RWPE2 (cell line): ENCODE measurements at regions not wholly inside any gene's neighbourhood (a gene's known extent, or its start where the extent isn't known, plus 50 kb on each side); places are given as distances from the start of the nearest gene placed in this dataset.
A peak's percentile ranks its signal among the peaks of the same experiment; 100 is the strongest.

Experiments used
- ATAC-seq: fragments of 200-7000 bp; cut with Tn5 transposase; 3 replicates; pipeline ENCODE4 v1.9.1; 2021; ENCODE audit warnings: low read depth
- DNase-seq: peaks from one replicate; pipeline ENCODE4 v3.0.0-alpha.2; 2020; ENCODE audit warnings: low spot score
- H3K27ac ChIP-seq: fragments of 450-650 bp; 2 replicates; pipeline ENCODE4 v1.5.1; 2017; ENCODE audit warnings: mild to moderate bottlenecking; ENCODE audit not compliant: poor library complexity, severe bottlenecking
- H3K27me3 ChIP-seq: fragments of 250-450 bp; sonication (Bioruptor Pico); 2 replicates; pipeline ENCODE4 v1.5.1; 2021; ENCODE audit warnings: mild to moderate bottlenecking, moderate library complexity; ENCODE audit not compliant: insufficient read depth, poor library complexity, severe bottlenecking
- H3K36me3 ChIP-seq: fragments of 250-450 bp; sonication (Bioruptor Pico); 2 replicates; pipeline ENCODE4 v1.5.1; 2020; ENCODE audit warnings: low read depth, mild to moderate bottlenecking, moderate library complexity
- H3K4me1 ChIP-seq: fragments of 250-450 bp; sonication (Bioruptor Pico); 2 replicates; pipeline ENCODE4 v1.5.1; 2021; ENCODE audit warnings: mild to moderate bottlenecking, moderate library complexity; ENCODE audit not compliant: insufficient read depth, poor library complexity, severe bottlenecking
- H3K4me3 ChIP-seq: fragments of 250-450 bp; sonication (Bioruptor Pico); 2 replicates; pipeline ENCODE4 v1.5.1; 2021; ENCODE audit warnings: mild to moderate bottlenecking, moderate library complexity; ENCODE audit not compliant: severe bottlenecking
- H3K9me3 ChIP-seq: fragments of 250-450 bp; sonication (Bioruptor Pico); 2 replicates; pipeline ENCODE4 v1.5.1; 2021; ENCODE audit warnings: mild to moderate bottlenecking, moderate library complexity; ENCODE audit not compliant: severe bottlenecking
- CTCF ChIP-seq: fragments of 450-650 bp; IDR thresholded peaks from one replicate; pipeline ENCODE4 v1.5.1; 2017; ENCODE audit warnings: mild to moderate bottlenecking, moderate library complexity; ENCODE audit not compliant: poor library complexity, severe bottlenecking

- Histone ChIP-seq H3K4me3 (no peak overlapping the region), H3K27ac (peak overlapping the region; percentile 79), H3K36me3 (no peaks in the 10 kb centered on the region), H3K4me1 (peaks cover 20% of the 10 kb centered on the region), H3K9me3 (no peaks in the 10 kb centered on the region), H3K27me3 (no peaks in the 10 kb centered on the region)
- peak; percentile 70 for ATAC-seq
- DNase-seq, result no peak
- TF ChIP-seq CTCF, result no peak
Observed at GRCh38 chr3:18135060-18135814, 289.9 kb downstream of the SATB1 start.

- DNase-seq (no peak), ATAC-seq (peak; percentile 86)
- Histone ChIP-seq H3K36me3 (no peaks in the 10 kb centered on the region), H3K27me3 (no peaks in the 10 kb centered on the region), H3K27ac (peak overlapping the region; percentile 79), H3K4me1 (peaks cover 20% of the 10 kb centered on the region), H3K9me3 (no peaks in the 10 kb centered on the region), H3K4me3 (no peak overlapping the region)
- TF ChIP-seq CTCF, result no peak
Observed at GRCh38 chr3:18134386-18135059, 290.6 kb downstream of the SATB1 start.

GRCh38 chr3:18132991-18133390 lies 292.1 kb downstream of the SATB1 start:
- ATAC-seq, result no peak

GRCh38 chr3:18127859-18128681 lies 297.1 kb downstream of the SATB1 start:
- no peak for TF ChIP-seq CTCF
- H3K27ac ChIP-seq, result no peak overlapping the region
- DNase-seq (no peak), ATAC-seq (no peak)
- peaks cover 9% of the 10 kb centered on the region for H3K4me1 ChIP-seq
- no peaks in the 10 kb centered on the region for H3K27me3 ChIP-seq
- H3K4me3 ChIP-seq, result no peak overlapping the region
- H3K36me3 ChIP-seq, result no peaks in the 10 kb centered on the region
- H3K9me3 ChIP-seq, result no peaks in the 10 kb centered on the region

More at GRCh38 chr3:18132991-18133390, 292.1 kb downstream of the SATB1 start:
- Histone ChIP-seq H3K4me3 (no peak overlapping the region), H3K9me3 (no peaks in the 10 kb centered on the region), H3K4me1 (peaks cover 20% of the 10 kb centered on the region), H3K27ac (no peak overlapping the region), H3K36me3 (no peaks in the 10 kb centered on the region), H3K27me3 (no peaks in the 10 kb centered on the region)
- TF ChIP-seq CTCF, result no peak
- DNase-seq, result no peak
